Esophagus mucosa (tissue), 1 donor: ENCODE measurements at regions not wholly inside any gene's neighbourhood (a gene's known extent, or its start where the extent isn't known, plus 50 kb on each side); places are given as distances from the start of the nearest gene placed in this dataset.
"Not testable (repeated sequence)": the region's sequence is repeated elsewhere in the genome, so short reads cannot be mapped to it uniquely, and the experiment has no call there.

Experiments
- ATAC-seq: fragments of 200-7000 bp; cut with Tn5 transposase; one replicate; pipeline ENCODE4 v1.9.1; 2020
- donor health status: DM: yes; HTN: yes; CAD: no.

DNA sequence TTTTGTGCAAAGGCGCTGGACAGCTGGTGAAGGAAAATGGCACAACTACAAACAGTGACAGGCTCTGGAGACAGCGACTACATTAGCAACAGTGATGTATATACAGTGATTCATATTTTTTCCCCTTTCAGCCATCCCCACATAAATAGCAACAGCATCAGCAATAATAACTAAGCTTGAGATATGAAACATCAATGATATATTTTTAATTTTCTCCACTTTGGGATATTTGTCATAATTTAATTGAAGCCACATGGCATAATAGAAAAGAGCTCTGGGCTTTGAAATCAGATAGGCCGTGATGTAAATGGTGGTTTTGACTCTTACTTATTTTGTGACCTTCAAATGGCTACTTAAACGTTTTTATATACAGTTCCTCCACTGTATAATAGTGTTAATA is 764.3 kb upstream of the PRMT6 start:
- ATAC-seq, result no peak

DNA sequence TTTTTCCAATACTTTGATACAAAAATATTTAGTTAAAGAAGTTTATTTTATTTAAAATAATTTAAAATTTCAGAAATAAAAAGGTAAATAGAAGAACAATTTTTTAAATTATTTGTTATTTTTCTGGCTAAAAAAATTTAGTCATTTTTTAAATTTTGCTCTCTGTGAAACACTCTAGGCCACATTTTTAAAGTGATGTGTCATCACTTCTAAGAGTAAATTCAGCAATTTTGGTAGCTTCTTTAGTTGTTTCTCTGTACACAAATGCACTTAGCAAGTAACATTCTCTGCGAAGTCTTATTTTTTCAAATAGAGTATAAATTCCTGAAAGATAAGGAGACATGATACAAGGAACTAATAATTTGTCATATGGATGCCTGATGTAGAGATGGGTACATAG is 760.0 kb upstream of the PRMT6 start:
- ATAC-seq, result no peak

DNA sequence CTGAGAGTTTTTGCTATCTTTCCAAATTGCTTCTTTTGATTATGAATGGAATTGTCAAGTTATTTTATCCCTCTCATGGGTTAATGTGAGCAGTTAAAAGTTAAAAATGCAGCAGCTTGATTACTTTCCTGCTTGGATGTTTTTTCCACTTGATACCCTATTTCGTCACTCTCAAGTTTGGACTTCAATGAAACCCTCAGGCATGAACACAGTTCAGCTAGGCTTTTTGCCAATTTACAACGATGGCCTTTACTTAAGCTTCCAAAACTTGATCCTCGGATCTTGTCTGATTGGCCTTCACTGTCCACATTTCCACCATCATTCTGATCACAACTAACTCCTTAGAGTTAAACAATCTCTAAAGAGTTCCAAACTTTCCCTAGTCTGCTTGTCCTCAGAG is 752.4 kb upstream of the PRMT6 start:
- no peak for ATAC-seq

DNA sequence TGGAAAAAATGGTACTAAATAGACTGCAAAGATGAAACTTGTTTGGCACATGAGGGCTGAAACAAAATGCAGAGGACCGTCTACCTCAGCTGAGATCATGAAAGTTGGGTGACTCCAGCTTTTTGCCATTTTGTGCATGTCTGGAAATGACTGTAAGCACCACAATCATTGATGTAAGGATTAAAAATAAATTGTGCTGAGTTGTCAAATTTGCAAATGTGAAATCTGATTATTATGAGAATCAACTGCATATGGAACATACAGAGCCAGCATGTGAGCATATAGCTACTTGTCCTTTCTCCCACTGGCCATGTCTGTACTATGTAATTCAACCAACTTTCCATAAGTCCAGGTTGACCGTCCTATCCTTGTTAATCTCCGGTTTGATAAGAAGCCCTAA is 736.9 kb upstream of the PRMT6 start:
- ATAC-seq, result no peak

DNA sequence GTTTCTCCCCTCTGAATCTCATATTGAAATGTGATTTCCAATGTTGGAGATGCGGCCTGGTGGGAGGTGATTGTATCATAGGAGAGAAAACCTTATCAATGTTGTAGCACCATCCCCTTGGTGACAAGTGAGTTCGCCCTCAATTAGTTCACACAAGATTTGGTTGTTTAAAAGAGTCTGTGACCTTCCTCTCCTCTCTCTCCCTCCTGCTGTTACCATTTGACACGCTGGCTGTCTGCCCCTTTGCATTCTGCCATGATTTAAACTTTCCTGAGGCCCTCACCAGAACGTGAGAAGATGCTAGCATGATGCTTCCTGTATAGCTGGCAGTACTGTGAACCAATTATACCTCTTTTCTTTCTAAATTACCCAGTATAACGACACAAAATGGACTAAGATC is 730.9 kb upstream of the PRMT6 start:
- ATAC-seq, result no peak

DNA sequence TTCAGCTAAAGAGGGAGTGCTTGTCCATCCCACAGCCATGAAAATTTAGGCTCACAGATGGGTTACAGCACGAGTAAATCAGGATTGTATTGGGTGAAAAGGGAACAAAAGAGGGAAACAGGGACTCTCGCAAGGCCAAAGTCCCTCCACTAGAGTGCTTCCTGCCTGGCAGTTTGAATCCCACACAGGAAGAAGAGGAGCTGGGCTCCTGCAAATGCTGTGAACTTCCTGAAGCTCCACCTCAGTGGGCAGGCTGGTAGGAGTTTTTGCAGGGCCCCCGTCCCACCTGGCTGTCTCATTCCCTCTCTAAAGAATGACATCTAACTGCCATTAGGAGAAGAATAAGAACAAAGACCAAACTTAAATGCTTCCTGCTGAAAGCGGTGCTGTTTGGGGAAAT is 712.0 kb upstream of the PRMT6 start:
- no peak for ATAC-seq

DNA sequence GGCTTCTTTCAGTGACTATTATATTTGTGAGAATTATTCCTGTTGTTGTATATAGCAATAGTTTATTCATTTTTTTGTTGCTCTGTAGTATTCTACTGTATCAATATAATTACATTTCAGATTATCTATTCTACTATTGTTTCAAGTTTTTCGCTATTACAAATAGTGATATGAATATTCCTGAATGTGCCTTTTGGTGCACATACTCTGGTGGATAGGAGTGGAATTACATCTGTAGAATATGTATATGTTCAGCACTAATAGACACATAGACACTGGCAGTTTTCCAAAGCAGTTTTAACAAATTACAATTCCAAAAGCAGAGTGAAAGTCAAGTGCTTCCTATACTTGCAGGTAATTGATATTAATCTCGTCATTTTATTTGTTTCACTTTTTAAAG is 696.2 kb upstream of the PRMT6 start:
- ATAC-seq, result no peak

DNA sequence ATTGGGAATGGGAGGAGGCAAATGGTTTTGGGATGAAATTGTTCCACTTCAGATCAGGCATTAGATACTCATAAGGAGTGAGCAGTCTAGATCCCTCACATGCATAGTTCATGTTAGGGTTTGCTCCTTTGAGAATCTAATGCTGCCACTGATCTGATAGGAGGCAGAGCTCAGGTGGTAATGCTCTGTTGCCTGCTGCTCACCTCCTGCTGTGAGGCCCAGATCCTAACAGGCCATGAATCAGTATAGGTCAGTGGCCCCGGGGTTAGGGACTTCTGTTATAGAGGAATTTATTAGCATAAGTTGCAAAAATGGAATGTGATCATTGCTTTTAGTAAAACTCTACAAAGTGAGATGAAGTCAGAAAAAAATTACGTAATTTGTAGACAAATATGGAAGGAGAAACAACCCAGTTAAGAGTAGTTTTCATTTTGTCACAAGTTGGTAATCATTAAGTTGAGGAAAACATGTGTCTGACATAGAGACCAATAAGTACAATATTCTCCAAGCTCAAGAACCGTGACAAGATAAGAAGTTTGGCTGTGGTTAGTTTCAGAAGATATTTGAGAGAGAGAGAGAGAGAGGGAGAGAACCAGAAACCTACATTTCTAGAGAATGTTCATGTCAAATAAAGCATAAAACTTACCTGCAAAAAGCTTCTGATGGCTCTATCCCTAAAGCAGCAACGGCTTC is 689.7 kb upstream of the PRMT6 start:
- ATAC-seq, result no peak

DNA sequence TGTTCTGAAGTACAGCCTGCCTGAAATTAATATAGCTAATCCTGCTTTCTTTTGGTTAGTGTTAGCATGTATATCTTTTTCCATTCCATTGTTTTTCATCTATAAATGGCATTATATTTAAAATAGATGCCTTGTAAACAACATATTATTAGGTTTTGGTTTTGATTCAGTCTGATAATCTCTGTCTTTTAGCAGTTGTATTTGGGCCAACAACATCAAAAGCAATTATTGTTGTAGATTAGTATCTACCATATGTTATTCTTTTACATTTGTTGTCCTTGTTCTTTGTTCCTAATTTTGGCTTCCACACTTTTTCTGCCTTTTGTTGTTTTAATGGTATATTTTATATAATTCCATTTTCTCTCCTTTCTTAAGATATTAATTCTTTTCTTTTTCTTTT is 678.2 kb upstream of the PRMT6 start:
- ATAC-seq, result no peak

DNA sequence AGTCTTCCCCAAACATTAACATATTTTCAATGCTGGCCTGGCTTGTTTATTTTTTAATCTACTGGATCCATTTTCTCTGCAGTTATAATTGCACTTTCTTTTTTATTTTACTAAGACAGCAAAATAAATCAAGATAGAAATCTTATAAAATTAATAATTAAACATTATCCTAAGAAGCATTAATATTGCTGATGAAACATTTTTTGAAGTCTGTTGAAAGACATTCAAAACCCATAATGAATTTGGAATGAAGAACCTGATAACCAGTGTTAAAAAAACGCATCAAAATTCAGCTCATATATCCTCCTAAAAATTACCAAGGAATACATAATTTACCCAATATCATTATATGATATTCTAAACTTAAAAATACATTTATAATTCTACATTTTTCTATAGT is 675.7 kb upstream of the PRMT6 start:
- ATAC-seq, result no peak

DNA sequence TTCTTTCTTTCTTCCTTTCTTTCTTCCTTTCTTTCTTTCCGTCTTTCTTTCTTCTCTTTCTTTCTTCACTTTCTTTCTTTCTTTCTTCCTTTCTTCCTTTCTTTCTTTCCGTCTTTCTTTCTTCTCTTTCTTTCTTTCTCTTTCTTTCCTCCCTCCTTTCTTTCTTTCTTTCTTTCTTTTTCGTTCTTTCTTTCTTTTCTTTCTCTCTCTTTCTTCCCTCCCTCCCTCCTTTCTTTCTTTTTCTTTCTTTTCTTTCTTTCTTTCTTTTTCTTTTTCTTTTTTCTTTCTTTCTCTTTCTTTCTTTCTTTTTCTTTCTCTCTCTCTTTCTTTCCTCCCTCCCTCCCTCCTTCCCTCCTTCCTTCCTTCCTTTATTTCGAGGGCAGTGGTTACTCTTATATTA is 667.3 kb upstream of the PRMT6 start:
- not testable (repeated sequence) for ATAC-seq

DNA sequence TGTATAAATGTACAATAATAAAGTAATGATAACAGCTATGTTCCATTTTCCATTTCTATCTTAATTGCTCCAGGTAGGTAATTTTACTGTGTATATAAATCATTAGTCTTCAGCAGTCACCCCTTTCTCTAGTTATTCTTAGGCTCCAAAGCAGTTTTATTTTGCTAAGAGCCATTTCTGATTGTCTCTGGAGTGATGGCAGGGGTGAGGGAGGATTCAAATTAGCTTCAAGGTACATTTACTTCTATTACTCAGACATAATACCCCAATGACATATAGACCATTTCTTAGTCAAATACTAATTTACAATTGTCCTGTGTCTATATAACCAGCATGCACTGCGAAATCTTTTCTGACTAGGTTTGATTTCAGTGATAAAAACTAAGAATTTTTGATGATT is 663.4 kb upstream of the PRMT6 start:
- ATAC-seq, result no peak

DNA sequence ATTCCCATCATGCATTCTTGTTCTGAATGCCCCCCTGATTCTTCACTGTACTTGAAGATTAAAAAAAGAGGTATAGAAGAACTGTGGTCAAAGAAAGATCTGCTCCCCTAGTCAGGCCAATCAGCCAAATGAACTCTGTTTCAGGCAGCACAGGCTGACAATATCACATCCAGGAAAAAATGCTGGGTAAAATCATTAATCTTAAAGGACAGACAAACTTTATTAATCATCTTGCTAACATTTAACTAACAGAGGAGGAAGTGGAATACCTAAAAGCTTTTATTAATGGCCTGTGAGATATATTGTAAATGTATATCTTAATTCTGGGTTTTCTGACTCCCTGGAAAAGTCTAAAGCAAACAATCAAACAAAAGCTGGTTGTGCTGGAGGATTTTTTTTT is 660.5 kb upstream of the PRMT6 start:
- no peak for ATAC-seq

DNA sequence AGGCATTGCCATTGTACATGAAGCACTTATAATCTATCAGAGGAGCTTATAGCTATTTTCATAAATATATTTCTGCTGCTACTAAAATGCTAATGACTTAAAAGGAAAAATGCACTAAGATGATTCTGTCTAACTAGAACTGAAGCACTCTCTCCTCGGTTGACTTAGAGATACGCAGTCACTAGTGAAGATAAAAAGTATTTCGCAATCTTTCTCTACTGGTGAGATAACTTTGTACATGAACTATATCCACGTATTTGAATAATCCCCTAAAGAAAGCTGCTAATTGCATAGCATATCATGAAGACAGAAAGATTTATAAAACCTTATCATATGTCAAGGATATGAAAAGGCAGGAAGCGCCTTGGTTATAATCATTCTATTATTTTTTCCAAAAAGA is 658.1 kb upstream of the PRMT6 start:
- no peak for ATAC-seq

DNA sequence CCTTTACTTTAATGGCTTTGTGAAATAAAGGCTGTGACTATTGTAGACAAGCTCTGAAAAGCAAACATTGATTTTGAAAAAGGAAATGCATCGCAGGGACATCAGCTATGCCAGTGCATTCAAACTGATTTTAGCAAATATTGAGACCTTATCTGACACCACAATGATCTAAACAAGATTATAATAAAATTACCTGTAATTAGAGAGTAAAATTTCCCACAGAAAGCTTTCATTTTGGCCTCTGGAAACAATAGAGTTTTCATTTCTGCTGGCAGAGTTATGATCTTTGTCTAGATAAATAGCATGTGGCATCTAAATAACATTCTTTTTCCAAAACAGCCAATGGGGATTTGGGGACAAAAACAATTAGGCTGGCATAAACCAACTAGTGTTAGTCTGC is 650.4 kb upstream of the PRMT6 start:
- no peak for ATAC-seq

DNA sequence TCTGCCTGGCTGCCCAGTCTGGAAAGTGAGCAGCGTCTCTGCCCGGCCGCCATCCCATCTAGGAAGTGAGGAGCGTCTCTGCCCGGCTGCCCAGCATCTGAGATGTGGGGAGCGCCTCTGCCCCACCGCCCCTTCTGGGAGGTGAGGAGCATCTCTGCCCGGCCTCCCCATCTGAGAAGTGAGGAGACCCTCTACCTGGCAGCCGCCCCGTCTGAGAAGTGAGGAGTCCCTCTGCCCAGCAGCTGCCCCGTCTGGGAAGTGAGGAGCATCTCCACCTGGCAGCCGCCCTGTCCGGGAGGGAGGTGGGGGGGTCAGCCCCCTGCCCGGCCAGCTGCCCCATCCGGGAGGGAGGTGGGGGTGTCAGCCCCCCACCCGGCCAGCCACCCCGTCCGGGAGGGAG is 644.2 kb upstream of the PRMT6 start:
- ATAC-seq, result not testable (repeated sequence)

DNA sequence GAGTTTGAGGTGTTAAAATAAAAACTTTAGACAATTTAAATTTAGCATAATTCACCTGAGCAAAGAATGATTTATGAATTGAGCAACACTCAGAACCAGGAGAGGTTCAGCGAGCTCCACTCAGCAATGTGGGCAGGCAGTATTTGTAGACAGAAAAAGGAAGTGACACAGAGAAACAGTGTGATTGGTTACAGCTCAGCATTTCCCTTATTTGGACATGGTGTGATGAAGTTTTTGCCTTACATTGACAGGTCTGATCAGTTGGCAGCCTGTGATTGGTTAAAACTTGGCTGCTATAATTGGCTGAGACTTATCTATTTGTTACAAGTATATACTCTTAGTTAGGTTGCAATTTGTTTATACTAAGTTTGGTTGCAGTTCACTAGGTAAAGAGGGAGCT is 621.2 kb upstream of the PRMT6 start:
- ATAC-seq, result no peak

DNA sequence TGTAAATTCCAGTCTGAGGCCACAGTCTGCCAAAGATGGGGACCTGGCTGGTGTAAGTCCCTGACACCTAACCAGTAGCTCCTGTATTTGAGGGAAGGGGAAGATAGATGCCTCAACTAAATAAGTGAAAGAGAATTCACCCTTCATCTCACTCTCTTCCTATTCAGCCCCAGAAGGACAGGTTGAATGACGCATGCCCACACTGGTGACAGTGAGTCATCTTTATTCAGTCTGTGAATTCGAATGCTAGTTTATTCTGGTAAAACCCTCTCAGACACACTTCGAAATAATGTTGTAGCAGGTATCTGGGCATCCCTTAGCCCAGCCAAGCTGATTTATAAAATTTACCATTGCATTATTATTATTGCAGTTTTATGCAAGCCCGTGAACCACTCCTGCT is 617.0 kb upstream of the PRMT6 start:
- ATAC-seq, result no peak

DNA sequence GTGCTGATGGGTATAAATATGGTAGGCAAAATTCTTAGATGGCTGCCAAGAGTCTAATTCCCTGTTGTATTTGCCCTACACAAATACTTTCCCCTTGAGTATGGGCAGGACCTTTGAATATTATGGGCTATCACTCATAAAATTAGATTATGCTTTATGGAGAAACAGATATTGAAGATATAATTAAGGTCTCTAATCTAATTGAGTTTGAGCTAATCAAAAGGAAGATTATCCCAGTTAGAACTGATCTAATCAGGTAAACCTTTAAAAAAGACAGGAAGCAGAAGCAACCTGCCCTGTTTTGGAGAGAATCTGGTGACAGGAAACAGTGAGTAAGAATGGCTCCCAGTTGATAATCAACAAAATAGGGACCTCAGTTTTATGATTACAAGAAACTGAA is 609.0 kb upstream of the PRMT6 start:
- no peak for ATAC-seq

DNA sequence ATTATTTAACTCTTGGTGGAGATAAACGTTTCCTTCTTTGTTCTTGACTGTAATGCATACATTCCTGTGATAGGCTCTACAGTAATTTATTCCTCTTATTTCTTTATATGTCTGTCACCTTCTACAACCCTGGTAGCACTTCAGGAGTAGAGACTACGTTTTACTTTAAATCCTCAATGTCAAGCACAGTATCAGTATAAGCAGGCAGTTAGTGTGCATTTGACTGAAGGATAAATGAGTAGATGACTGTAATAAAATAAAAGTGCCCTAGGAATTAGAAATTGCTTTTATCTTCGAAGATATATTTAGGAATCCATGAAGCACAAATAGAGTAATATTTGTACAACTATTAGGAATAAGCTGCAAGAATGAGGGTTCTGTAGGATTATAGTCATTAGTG is 599.6 kb upstream of the PRMT6 start:
- no peak for ATAC-seq

DNA sequence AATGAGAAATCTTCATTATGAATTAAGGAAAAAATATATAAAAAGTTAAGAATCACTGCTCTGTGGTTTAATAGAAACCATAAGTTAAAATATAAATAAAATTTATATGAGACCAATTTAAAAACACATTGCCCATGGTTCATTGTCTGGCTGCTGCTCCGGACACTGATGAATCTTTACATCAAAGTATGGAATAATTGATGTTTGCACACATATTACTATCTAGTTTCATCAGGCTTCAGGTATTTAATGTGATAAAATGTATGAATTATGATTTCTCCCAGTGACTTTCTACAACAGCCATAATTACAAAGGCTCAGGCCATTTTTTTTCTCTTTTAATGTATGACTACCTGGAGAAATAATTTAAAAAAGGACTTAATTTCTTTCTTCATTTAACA is 599.1 kb upstream of the PRMT6 start:
- ATAC-seq, result no peak

DNA sequence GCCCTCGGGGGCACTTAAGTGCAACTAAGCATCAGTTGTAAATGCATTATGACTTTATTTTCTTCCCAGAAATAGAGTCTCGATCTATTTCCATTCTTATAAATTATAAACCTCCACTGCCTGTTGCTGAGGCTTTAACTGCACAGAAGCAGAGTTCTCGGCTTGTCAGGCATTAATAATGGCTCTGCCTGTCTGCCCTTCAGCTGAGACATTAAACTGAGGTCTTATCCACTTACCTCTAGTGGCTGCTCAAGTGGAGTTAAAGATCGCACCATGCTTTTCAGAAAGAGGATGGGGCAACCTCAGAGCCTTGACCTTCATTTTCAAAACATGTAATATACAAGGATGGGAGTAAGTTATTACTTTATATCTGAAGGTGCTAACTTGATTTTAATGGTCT is 597.6 kb upstream of the PRMT6 start:
- no peak for ATAC-seq

DNA sequence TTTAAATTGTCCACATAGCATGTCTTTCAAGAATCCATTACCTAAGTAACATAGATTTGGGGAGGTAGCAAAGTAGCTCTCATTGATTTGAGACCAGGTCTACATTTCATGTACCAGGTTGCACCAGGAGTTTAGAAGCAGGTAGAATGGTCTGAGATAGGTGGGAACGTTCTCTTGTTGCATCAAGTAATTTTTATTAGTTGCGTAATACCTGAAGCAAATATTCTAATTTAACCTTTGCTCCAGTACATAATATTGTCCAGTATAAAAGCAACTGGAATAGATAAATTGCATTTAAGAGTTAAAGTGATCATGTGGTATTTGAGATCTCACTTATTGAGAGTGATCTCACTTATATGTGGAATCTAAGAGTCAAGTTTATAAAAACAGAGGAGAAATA is 597.1 kb upstream of the PRMT6 start:
- no peak for ATAC-seq

DNA sequence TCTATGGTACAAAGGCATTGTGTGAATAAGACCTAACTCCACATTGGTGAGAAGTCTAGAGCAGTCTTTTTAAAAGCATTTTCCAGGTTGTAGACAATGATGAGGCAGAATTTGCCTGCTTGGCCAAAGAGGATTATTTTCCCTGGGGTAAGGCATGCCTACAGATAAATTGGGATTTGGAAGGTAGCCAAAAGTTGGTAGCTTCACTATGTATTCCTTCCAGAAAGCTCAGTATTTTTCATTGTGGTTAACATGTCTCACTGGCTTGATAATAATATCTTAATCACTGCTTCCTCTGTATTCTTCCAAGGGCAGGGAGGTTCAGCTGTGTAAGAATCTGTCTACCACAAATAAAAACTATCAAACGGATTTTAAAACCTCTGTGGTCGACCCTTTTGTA is 590.8 kb upstream of the PRMT6 start:
- ATAC-seq, result no peak

DNA sequence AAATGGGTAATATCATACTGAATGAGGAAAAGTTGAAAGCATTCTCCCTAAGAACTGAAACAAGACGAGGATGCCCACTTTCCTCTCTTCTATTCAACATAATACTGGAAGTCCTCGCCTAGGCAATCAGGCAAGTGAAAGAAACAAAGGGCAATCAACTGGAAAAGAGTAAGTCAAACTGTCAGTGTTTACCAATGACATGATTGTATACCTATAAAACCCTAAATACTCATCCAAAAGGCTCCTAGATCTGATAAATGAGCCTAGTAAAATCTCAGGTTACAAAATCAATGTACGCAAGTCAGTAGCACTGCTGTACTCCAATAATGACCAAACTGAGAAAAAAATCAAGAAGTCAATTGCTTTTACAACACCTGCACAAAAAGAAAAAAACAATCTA is 575.8 kb upstream of the PRMT6 start:
- ATAC-seq, result no peak

DNA sequence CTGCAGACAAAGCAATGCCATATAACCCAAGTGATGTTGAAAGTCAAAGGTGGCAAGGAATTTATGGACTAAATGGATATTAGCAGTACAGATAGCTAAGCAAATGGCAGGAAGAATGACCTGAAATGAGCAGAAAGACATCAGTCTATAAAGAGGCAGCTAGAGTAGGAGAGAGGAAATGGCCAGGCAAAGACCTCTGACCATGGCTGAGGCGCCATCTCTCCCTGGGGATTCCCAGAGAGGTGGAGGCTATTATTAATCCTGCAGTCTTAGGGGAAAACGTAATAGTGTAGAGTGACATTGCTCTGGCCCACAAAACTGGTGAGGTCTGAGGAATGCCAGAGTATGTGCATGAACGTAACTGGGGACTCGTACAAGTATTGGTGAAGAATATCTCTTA is 563.6 kb upstream of the PRMT6 start:
- no peak for ATAC-seq
